ENCODE measurements at regions not wholly inside any gene's neighbourhood (a gene's known extent, or its start where the extent isn't known, plus 50 kb on each side); places are given as distances from the start of the nearest gene placed in this dataset.
"Not testable (repeated sequence)": the region's sequence is repeated elsewhere in the genome, so short reads cannot be mapped to it uniquely, and the experiment has no call there.

GRCh38 chr5:108581026-108581425 lies 166.7 kb upstream of the FER start:
- DNase-seq = no peak

- DNase-seq = no peak
These were observed 168.5 kb upstream of the FER start for GRCh38 chr5:108579236-108579635.

GRCh38 chr5:108578791-108579190 lies 168.9 kb upstream of the FER start:
- no peak for DNase-seq

- no peak for DNase-seq
These were observed 180.3 kb upstream of the FER start for GRCh38 chr5:108567429-108567828.

GRCh38 chr5:108564441-108564840 lies 182.5 kb upstream of the FBXL17 start:
- DNase-seq = no peak

GRCh38 chr5:108562205-108562454 lies 180.2 kb upstream of the FBXL17 start:
- DNase-seq = no peak

- DNase-seq = no peak
These were observed 179.7 kb upstream of the FBXL17 start for GRCh38 chr5:108561416-108562204.

- DNase-seq = no peak
These were observed 178.7 kb upstream of the FBXL17 start for GRCh38 chr5:108560581-108560980.

- DNase-seq = no peak
These were observed 178.3 kb upstream of the FBXL17 start for GRCh38 chr5:108560166-108560565.

GRCh38 chr5:108558840-108559239 lies 176.9 kb upstream of the FBXL17 start:
- not testable (repeated sequence) for DNase-seq

- not testable (repeated sequence) for DNase-seq
These were observed 176.2 kb upstream of the FBXL17 start for GRCh38 chr5:108558142-108558541.

GRCh38 chr5:108557686-108558085 lies 175.8 kb upstream of the FBXL17 start:
- no peak for DNase-seq

GRCh38 chr5:108556441-108557145 lies 174.7 kb upstream of the FBXL17 start:
- DNase-seq = no peak

- no peak for DNase-seq
These were observed 167.0 kb upstream of the FBXL17 start for GRCh38 chr5:108548684-108549596.

GRCh38 chr5:108546939-108547338 lies 165.0 kb upstream of the FBXL17 start:
- no peak for DNase-seq

GRCh38 chr5:108545301-108545700 lies 163.4 kb upstream of the FBXL17 start:
- no peak for DNase-seq

GRCh38 chr5:108543486-108543885 lies 161.6 kb upstream of the FBXL17 start:
- no peak for DNase-seq

GRCh38 chr5:108541836-108542235 lies 159.9 kb upstream of the FBXL17 start:
- no peak for DNase-seq

- no peak for DNase-seq
These were observed 154.4 kb upstream of the FBXL17 start for GRCh38 chr5:108536321-108536720.

GRCh38 chr5:108532129-108532445 lies 150.2 kb upstream of the FBXL17 start:
- not testable (repeated sequence) for DNase-seq

GRCh38 chr5:108531367-108532128 lies 149.7 kb upstream of the FBXL17 start:
- no peak for DNase-seq

GRCh38 chr5:108530706-108531105 lies 148.8 kb upstream of the FBXL17 start:
- DNase-seq = no peak

- no peak for DNase-seq
These were observed 147.5 kb upstream of the FBXL17 start for GRCh38 chr5:108529381-108529780.
